ENCODE measurements at regions not wholly inside any gene's neighbourhood (a gene's known extent, or its start where the extent isn't known, plus 50 kb on each side); places are given as distances from the start of the nearest gene placed in this dataset.

GRCh38 chr9:109599711-109600110 lies 101.6 kb upstream of the PTPN3 start:
- no peak overlapping the region for H3K9ac ChIP-seq (ENCODE audit: low read length)

GRCh38 chr9:109600142-109600541 lies 102.0 kb upstream of the PTPN3 start:
- H3K9ac ChIP-seq (ENCODE audit: low read length) = no peak overlapping the region

More at GRCh38 chr9:109599711-109600110, 101.6 kb upstream of the PTPN3 start:
- no peak overlapping the region for H4K91ac ChIP-seq (ENCODE audit: low read depth, low read length)
- H3K14ac ChIP-seq (ENCODE audit: low read length) = no peak overlapping the region
- no peak overlapping the region for H2AK5ac ChIP-seq (ENCODE audit: low read length)
- H3K79me1 ChIP-seq (ENCODE audit: low read length) = no peaks in the 10 kb centered on the region
- no peaks in the 10 kb centered on the region for H3K36me3 ChIP-seq (ENCODE audit: control insufficient read depth in 1 of 2, insufficient read depth in 2 of 2, low read length in 2 of 2)
- no peak overlapping the region for H3K4me2 ChIP-seq (ENCODE audit: low read length)
- no peak overlapping the region for H4K12ac ChIP-seq (ENCODE audit: low read depth, low read length)
- H3K27me3 ChIP-seq (ENCODE audit: insufficient read depth, low read length) = no peaks in the 10 kb centered on the region
- H3K18ac ChIP-seq (ENCODE audit: low read length) = no peak overlapping the region
- no peak overlapping the region for H3K27ac ChIP-seq (ENCODE audit: low read depth, low read length)
- no peak overlapping the region for H4K8ac ChIP-seq (ENCODE audit: low read depth, low read length)
- no peak overlapping the region for H3K4ac ChIP-seq (ENCODE audit: low read depth, low read length)
- WGBS (ENCODE audit: extremely low coverage, insufficient coverage, insufficient read length) = no CpG with 5 or more reads among the region's 6 CpGs
- H2BK120ac ChIP-seq (ENCODE audit: insufficient read depth, low read length, poor library complexity) = no peak overlapping the region
- H3K23ac ChIP-seq (ENCODE audit: low read length) = no peak overlapping the region
- no peaks in the 10 kb centered on the region for H3K79me2 ChIP-seq (ENCODE audit: control insufficient read depth, insufficient read depth, low read length, poor library complexity)
- H3K4me1 ChIP-seq (ENCODE audit: control insufficient read depth in 1 of 2, insufficient read depth in 2 of 2, low read length in 2 of 2) = no peaks in the 10 kb centered on the region
- peaks cover 2% of the 10 kb centered on the region for H3K9me3 ChIP-seq (ENCODE audit: insufficient read depth, low read depth, low read length)
- DNase-seq = no peak
- no peak overlapping the region for H3K4me3 ChIP-seq (ENCODE audit: low read depth, low read length)
- no peak overlapping the region for H2BK5ac ChIP-seq (ENCODE audit: low read depth, low read length, poor library complexity)
- H2BK12ac ChIP-seq (ENCODE audit: low read length) = no peak overlapping the region
- no peak overlapping the region for H2AFZ ChIP-seq (ENCODE audit: insufficient read depth, low read length, poor library complexity)

GRCh38 chr9:109601181-109601580 lies 103.1 kb upstream of the PTPN3 start:
- no peaks in the 10 kb centered on the region for H3K36me3 ChIP-seq (ENCODE audit: control insufficient read depth in 1 of 2, insufficient read depth in 2 of 2, low read length in 2 of 2)
- no peak overlapping the region for H2BK120ac ChIP-seq (ENCODE audit: insufficient read depth, low read length, poor library complexity)
- no peak overlapping the region for H3K27ac ChIP-seq (ENCODE audit: low read depth, low read length)
- peaks cover 2% of the 10 kb centered on the region for H3K9me3 ChIP-seq (ENCODE audit: insufficient read depth, low read depth, low read length)
- no CpG with 5 or more reads among the region's 1 CpG for WGBS (ENCODE audit: extremely low coverage, insufficient coverage, insufficient read length)
- H4K8ac ChIP-seq (ENCODE audit: low read depth, low read length) = no peak overlapping the region
- no peaks in the 10 kb centered on the region for H3K79me1 ChIP-seq (ENCODE audit: low read length)
- H3K4me1 ChIP-seq (ENCODE audit: control insufficient read depth in 1 of 2, insufficient read depth in 2 of 2, low read length in 2 of 2) = no peaks in the 10 kb centered on the region
- H2BK12ac ChIP-seq (ENCODE audit: low read length) = no peak overlapping the region
- H2AFZ ChIP-seq (ENCODE audit: insufficient read depth, low read length, poor library complexity) = no peak overlapping the region
- no peak overlapping the region for H2AK5ac ChIP-seq (ENCODE audit: low read length)
- H3K27me3 ChIP-seq (ENCODE audit: insufficient read depth, low read length) = no peaks in the 10 kb centered on the region
- H3K14ac ChIP-seq (ENCODE audit: low read length) = no peak overlapping the region
- DNase-seq = no peak
- H4K91ac ChIP-seq (ENCODE audit: low read depth, low read length) = no peak overlapping the region
- no peak overlapping the region for H2BK5ac ChIP-seq (ENCODE audit: low read depth, low read length, poor library complexity)
- H3K9ac ChIP-seq (ENCODE audit: low read length) = no peak overlapping the region
- no peak overlapping the region for H3K18ac ChIP-seq (ENCODE audit: low read length)
- H3K4me3 ChIP-seq (ENCODE audit: low read depth, low read length) = no peak overlapping the region
- H3K79me2 ChIP-seq (ENCODE audit: control insufficient read depth, insufficient read depth, low read length, poor library complexity) = no peaks in the 10 kb centered on the region
- no peak overlapping the region for H3K4ac ChIP-seq (ENCODE audit: low read depth, low read length)
- no peak overlapping the region for H3K23ac ChIP-seq (ENCODE audit: low read length)
- H4K12ac ChIP-seq (ENCODE audit: low read depth, low read length) = no peak overlapping the region
- H3K4me2 ChIP-seq (ENCODE audit: low read length) = no peak overlapping the region

More at GRCh38 chr9:109600142-109600541, 102.0 kb upstream of the PTPN3 start:
- no peaks in the 10 kb centered on the region for H3K79me2 ChIP-seq (ENCODE audit: control insufficient read depth, insufficient read depth, low read length, poor library complexity)
- no peak overlapping the region for H3K4me3 ChIP-seq (ENCODE audit: low read depth, low read length)
- no CpG with 5 or more reads among the region's 2 CpGs for WGBS (ENCODE audit: extremely low coverage, insufficient coverage, insufficient read length)
- H3K27me3 ChIP-seq (ENCODE audit: insufficient read depth, low read length) = no peaks in the 10 kb centered on the region
- peaks cover 2% of the 10 kb centered on the region for H3K9me3 ChIP-seq (ENCODE audit: insufficient read depth, low read depth, low read length)
- H3K36me3 ChIP-seq (ENCODE audit: control insufficient read depth in 1 of 2, insufficient read depth in 2 of 2, low read length in 2 of 2) = no peaks in the 10 kb centered on the region
- no peak overlapping the region for H4K12ac ChIP-seq (ENCODE audit: low read depth, low read length)
- no peaks in the 10 kb centered on the region for H3K4me1 ChIP-seq (ENCODE audit: control insufficient read depth in 1 of 2, insufficient read depth in 2 of 2, low read length in 2 of 2)
- H3K23ac ChIP-seq (ENCODE audit: low read length) = no peak overlapping the region
- no peak overlapping the region for H3K18ac ChIP-seq (ENCODE audit: low read length)
- no peak overlapping the region for H3K14ac ChIP-seq (ENCODE audit: low read length)
- H2AFZ ChIP-seq (ENCODE audit: insufficient read depth, low read length, poor library complexity) = no peak overlapping the region
- no peak for DNase-seq
- H3K4me2 ChIP-seq (ENCODE audit: low read length) = no peak overlapping the region
- H2BK5ac ChIP-seq (ENCODE audit: low read depth, low read length, poor library complexity) = no peak overlapping the region
- no peak overlapping the region for H2BK12ac ChIP-seq (ENCODE audit: low read length)
- no peak overlapping the region for H4K8ac ChIP-seq (ENCODE audit: low read depth, low read length)
- H2BK120ac ChIP-seq (ENCODE audit: insufficient read depth, low read length, poor library complexity) = no peak overlapping the region
- no peak overlapping the region for H4K91ac ChIP-seq (ENCODE audit: low read depth, low read length)
- H3K27ac ChIP-seq (ENCODE audit: low read depth, low read length) = no peak overlapping the region
- H2AK5ac ChIP-seq (ENCODE audit: low read length) = no peak overlapping the region
- no peak overlapping the region for H3K4ac ChIP-seq (ENCODE audit: low read depth, low read length)
- no peaks in the 10 kb centered on the region for H3K79me1 ChIP-seq (ENCODE audit: low read length)

GRCh38 chr9:109602987-109603386 lies 104.9 kb upstream of the PTPN3 start:
- Histone ChIP-seq H3K4ac (ENCODE audit: low read depth, low read length) (no peak overlapping the region), H3K23ac (ENCODE audit: low read length) (no peak overlapping the region), H3K14ac (ENCODE audit: low read length) (no peak overlapping the region), H3K79me2 (ENCODE audit: control insufficient read depth, insufficient read depth, low read length, poor library complexity) (no peaks in the 10 kb centered on the region), H4K8ac (ENCODE audit: low read depth, low read length) (no peak overlapping the region), H3K27me3 (ENCODE audit: insufficient read depth, low read length) (no peaks in the 10 kb centered on the region), H2BK12ac (ENCODE audit: low read length) (no peak overlapping the region), H2AFZ (ENCODE audit: insufficient read depth, low read length, poor library complexity) (no peak overlapping the region), H3K9me3 (ENCODE audit: insufficient read depth, low read depth, low read length) (peaks cover 2% of the 10 kb centered on the region), H4K91ac (ENCODE audit: low read depth, low read length) (no peak overlapping the region), H3K79me1 (ENCODE audit: low read length) (no peaks in the 10 kb centered on the region), H3K36me3 (ENCODE audit: control insufficient read depth in 1 of 2, insufficient read depth in 2 of 2, low read length in 2 of 2) (no peaks in the 10 kb centered on the region), H3K4me1 (ENCODE audit: control insufficient read depth in 1 of 2, insufficient read depth in 2 of 2, low read length in 2 of 2) (no peaks in the 10 kb centered on the region), H3K4me2 (ENCODE audit: low read length) (no peak overlapping the region), H4K12ac (ENCODE audit: low read depth, low read length) (no peak overlapping the region), H3K18ac (ENCODE audit: low read length) (no peak overlapping the region), H3K27ac (ENCODE audit: low read depth, low read length) (no peak overlapping the region), H2BK5ac (ENCODE audit: low read depth, low read length, poor library complexity) (no peak overlapping the region), H3K4me3 (ENCODE audit: low read depth, low read length) (no peak overlapping the region), H3K9ac (ENCODE audit: low read length) (no peak overlapping the region), H2BK120ac (ENCODE audit: insufficient read depth, low read length, poor library complexity) (no peak overlapping the region), H2AK5ac (ENCODE audit: low read length) (no peak overlapping the region)
- WGBS (ENCODE audit: extremely low coverage, insufficient coverage, insufficient read length) = no CpG with 5 or more reads among the region's 4 CpGs
- DNase-seq = no peak

Data from trophoblast cell (in vitro differentiated cells and primary cell).